Thoracic aorta (tissue), 2 donors: ENCODE measurements at regions not wholly inside any gene's neighbourhood (a gene's known extent, or its start where the extent isn't known, plus 50 kb on each side); places are given as distances from the start of the nearest gene placed in this dataset.

ENCODE experiments used
- ATAC-seq: fragments of 150-250 bp; one replicate; pipeline ENCODE4 v1.8.0; 2017; ENCODE audit warnings: low read depth; ENCODE audit not compliant: insufficient number of reproducible peaks, low FRiP score
- DNase-seq: peaks from one replicate; pipeline ENCODE4 v3.0.0-alpha.2; 2020; ENCODE audit warnings: low spot score
- H3K27ac ChIP-seq, 2 donors: fragments of 200-600 bp; sonication (generic); 1 replicate in 1 of 2; 2 replicates in 1 of 2; pipeline ENCODE4 v1.5.1; 2016; ENCODE audit warnings: mild to moderate bottlenecking in 2 of 2, moderate library complexity in 2 of 2
- H3K27me3 ChIP-seq: fragments of 200-600 bp; sonication (generic); replicated peaks from 2 replicates; pipeline ENCODE4 v1.6.0; 2016; ENCODE audit warnings: mild to moderate bottlenecking; ENCODE audit not compliant: insufficient read depth
- H3K36me3 ChIP-seq: fragments of 200-600 bp; sonication (generic); one replicate; pipeline ENCODE4 v1.5.1; 2016
- H3K4me1 ChIP-seq, 2 donors: fragments of 200-600 bp; sonication (generic); 1 replicate in 1 of 2; 2 replicates in 1 of 2; pipeline versions ENCODE4 v1.5.1 to v1.6.0; 2016; ENCODE audit warnings: low read depth in 2 of 2, mild to moderate bottlenecking in 1 of 2; ENCODE audit not compliant: control insufficient read depth in 1 of 2
- H3K4me3 ChIP-seq: fragments of 200-600 bp; sonication (generic); 2 replicates; pipeline ENCODE4 v1.5.1; 2016; ENCODE audit warnings: mild to moderate bottlenecking
- H3K9me3 ChIP-seq: fragments of 200-600 bp; sonication (generic); 2 replicates; pipeline ENCODE4 v1.5.1; 2016
- CTCF ChIP-seq: fragments of 200-600 bp; sonication (generic); IDR thresholded peaks from one replicate; pipeline ENCODE4 v1.5.1; 2019; ENCODE audit warnings: antibody characterized with exemption

DNA sequence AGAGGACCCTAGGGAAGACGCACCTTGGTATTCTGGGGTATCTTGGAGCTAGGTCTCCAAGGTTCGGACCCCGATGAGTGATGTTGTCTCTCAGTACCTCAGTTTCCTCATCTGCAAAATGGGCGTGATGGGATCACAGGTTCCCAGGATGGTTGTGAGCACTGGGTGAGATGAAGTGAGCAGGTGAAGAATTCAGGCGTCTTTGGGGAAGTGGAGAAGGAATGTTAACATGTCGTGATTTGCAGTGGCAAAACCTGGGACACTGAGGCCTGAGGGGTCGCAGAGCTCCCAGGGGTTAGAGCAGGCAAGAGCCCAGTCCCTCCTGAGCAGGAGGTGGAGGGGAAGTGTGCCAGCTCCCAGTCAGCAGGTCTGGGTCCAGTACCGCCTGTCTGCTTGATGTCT lies 215.1 kb upstream of the GSE1 start:
- no peak overlapping the region for H3K27ac ChIP-seq

DNA sequence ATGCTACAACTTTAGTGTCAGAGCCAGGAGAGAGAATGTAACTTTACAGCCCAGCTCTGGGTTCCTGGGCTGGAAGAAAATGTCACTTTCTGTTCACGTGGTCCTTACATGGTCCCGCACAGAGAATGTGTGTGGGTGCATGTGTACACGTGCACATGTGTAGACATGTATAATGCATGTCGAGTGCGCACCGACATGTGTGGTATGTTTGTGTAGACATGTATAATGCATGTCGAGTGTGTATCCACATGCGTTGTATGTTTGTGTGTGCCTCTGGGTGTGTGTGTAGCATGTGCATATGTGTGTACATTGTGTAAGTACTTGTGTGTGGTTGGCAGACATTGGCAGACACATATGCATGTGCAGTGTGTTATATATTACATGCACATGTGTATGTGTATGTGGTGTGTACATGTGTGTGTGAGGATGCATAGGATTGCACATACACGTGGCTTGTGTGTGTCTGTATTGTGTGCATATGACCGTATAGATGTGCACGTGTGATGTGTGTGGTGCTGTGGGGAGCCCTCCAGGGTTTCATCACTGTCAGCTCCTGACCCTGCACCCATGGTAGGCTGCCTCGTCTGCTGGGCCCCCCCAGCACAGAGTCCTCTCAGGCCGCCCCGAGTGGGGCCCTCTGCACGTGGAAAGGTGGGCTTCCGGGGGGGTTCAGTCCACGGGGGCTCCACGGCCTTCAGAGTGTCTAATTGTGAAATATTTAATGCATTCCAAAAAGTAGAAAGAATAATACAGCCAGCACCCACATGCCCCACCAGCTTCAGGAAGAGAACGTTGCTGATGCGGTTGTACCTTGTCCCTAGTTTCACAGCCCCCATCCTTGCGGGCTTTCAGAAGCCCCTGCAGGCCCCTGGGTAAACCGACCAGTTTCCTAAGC lies 214.2 kb upstream of the GSE1 start:
- ATAC-seq, result no peak
- H3K9me3 ChIP-seq, result no peaks in the 10 kb centered on the region
- peaks cover 10 to 36% of the 10 kb centered on the region in 2 donors for H3K4me1 ChIP-seq
- no peak overlapping the region for H3K4me3 ChIP-seq
- no peak for TF ChIP-seq CTCF
- no peaks in the 10 kb centered on the region for H3K27me3 ChIP-seq
- no peaks in the 10 kb centered on the region for H3K36me3 ChIP-seq
- no peak overlapping the region for H3K27ac ChIP-seq
- DNase-seq, result no peak

More for the DNA sequence above, 215.1 kb upstream of the GSE1 start:
- H3K4me1 ChIP-seq, result peaks cover 10 to 38% of the 10 kb centered on the region in 2 donors
- no peak for TF ChIP-seq CTCF
- H3K9me3 ChIP-seq, result no peaks in the 10 kb centered on the region
- ATAC-seq (no peak), DNase-seq (no peak)
- no peaks in the 10 kb centered on the region for H3K27me3 ChIP-seq
- no peaks in the 10 kb centered on the region for H3K36me3 ChIP-seq
- no peak overlapping the region for H3K4me3 ChIP-seq

DNA sequence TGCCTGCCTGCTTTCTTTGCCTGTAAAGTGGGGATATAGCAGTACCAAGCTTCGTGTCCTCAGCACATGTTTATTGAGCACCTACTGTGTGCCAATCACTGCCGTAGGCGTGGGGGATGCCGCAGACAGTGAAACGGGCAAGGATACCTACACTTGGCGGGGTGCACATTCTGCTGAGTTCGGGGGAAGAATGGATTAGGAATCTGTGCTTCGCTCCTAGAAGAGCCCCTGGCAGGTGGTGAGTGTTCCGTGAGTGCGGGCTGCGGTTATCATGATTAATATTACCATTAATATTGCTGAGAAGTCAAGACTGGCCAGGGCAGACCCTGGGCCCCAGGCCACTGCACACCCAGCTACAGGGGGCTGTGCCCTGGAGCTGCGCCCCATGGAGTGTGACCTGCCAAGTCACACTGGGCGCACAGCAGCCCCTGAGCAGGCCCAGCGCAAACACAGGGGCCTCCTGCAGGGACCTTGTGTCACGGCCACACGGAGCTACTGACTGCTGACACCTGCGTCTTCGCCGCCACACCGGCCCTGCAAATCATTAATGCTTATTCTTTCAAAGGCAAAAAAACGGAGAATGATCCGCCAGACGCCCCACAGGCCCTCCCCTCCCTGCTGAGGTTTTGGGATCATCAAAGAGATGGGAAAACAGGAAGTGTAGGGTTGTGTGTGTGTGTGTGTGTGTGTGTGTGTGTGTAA lies 213.4 kb upstream of the GSE1 start:
- no peak for ATAC-seq
- H3K36me3 ChIP-seq, result no peaks in the 10 kb centered on the region
- no peak for TF ChIP-seq CTCF
- no peaks in the 10 kb centered on the region for H3K9me3 ChIP-seq
- no peaks in the 10 kb centered on the region for H3K27me3 ChIP-seq
- no peak for DNase-seq
- peaks cover 6 to 30% of the 10 kb centered on the region in 2 donors for H3K4me1 ChIP-seq
- H3K27ac ChIP-seq, result no peak overlapping the region
- H3K4me3 ChIP-seq, result no peak overlapping the region

- peaks cover 0 to 24% of the 10 kb centered on the region in 2 donors for H3K4me1 ChIP-seq
- DNase-seq, result no peak
- H3K36me3 ChIP-seq, result no peaks in the 10 kb centered on the region
- no peaks in the 10 kb centered on the region for H3K9me3 ChIP-seq
- no peaks in the 10 kb centered on the region for H3K27me3 ChIP-seq
- ATAC-seq, result no peak
- no peak for TF ChIP-seq CTCF
- no peak overlapping the region for H3K27ac ChIP-seq
- H3K4me3 ChIP-seq, result no peak overlapping the region
These were observed 212.6 kb upstream of the GSE1 start for GRCh38 chr16:85400305-85401205.
